Kidney (tissue), 13 donors: ENCODE measurements at regions not wholly inside any gene's neighbourhood (a gene's known extent, or its start where the extent isn't known, plus 50 kb on each side); places are given as distances from the start of the nearest gene placed in this dataset.

ENCODE experiments used
- DNase-seq, 5 donors: peaks; one replicate each; pipeline ENCODE4 v3.0.0-alpha.2; 2013 to 2020
- FAIRE-seq: peaks from 2 replicates; lab custom pipeline; 2012; peaks lifted over from hg19 to GRCh38; lab: Jason Lieb, UNC
- H3K27ac ChIP-seq, 2 donors: one replicate each; pipeline ENCODE4 v1.7.0; 2013; ENCODE audit warnings: low read depth in 2 of 2, low read length in 2 of 2, inconsistent platforms in 1 of 2
- H3K27me3 ChIP-seq: one replicate; pipeline ENCODE4 v1.7.1; 2013; ENCODE audit warnings: low read length, inconsistent platforms; ENCODE audit not compliant: control insufficient read depth, insufficient read depth
- H3K36me3 ChIP-seq, 3 donors: one replicate each; pipeline versions ENCODE4 v1.7.0 to v1.7.1; 2013; ENCODE audit warnings: low read length in 3 of 3, control low read depth in 1 of 3, inconsistent platforms in 1 of 3; ENCODE audit not compliant: insufficient read depth in 3 of 3, control insufficient read depth in 2 of 3
- H3K4me1 ChIP-seq, 3 donors: one replicate each; pipeline versions ENCODE4 v1.7.0 to v1.7.1; 2013; ENCODE audit warnings: low read length in 3 of 3, inconsistent platforms in 1 of 3, low read depth in 1 of 3; ENCODE audit not compliant: control insufficient read depth in 2 of 3, insufficient read depth in 2 of 3
- H3K4me3 ChIP-seq, 3 donors: one replicate each; pipeline versions ENCODE4 v1.7.0 to v1.8.1; 2013; ENCODE audit warnings: low read length in 3 of 3, control low read depth in 1 of 3, inconsistent platforms in 1 of 3
- H3K9ac ChIP-seq, 3 donors: one replicate each; pipeline versions ENCODE4 v1.7.0 to v1.7.1; 2013; ENCODE audit warnings: low read length in 3 of 3, control low read depth in 1 of 3, inconsistent platforms in 1 of 3
- H3K9me3 ChIP-seq, 3 donors: one replicate each; pipeline versions ENCODE4 v1.7.0 to v1.7.1; 2013; ENCODE audit warnings: low read length in 3 of 3, control low read depth in 1 of 3, inconsistent platforms in 1 of 3; ENCODE audit not compliant: control insufficient read depth in 2 of 3, insufficient read depth in 1 of 3
- intact Hi-C: fragments of 100-400 bp; cut with DNase I; formaldehyde crosslinking; loops from one replicate; pipeline ENCODE4 v1.11.1; 2022
- TF ChIP-seq, protein P1 (sequence below): IDR thresholded peaks from 3 replicates; pipeline ENCODE4 v1.5.1; 2012; ENCODE audit warnings: mild to moderate bottlenecking, moderate library complexity, borderline replicate concordance; ENCODE audit not compliant: insufficient read depth; ENCODE audit errors: extremely low read depth
- donor health status: control.
- donor health status: control.
- donor health status: control.
- donor health status: control.
- donor health status: control.
- donor health status: DM: yes; HTN: yes; CAD: no.
- donor health status: Normal renal cell carcinoma (clear cell type).

DNA sequence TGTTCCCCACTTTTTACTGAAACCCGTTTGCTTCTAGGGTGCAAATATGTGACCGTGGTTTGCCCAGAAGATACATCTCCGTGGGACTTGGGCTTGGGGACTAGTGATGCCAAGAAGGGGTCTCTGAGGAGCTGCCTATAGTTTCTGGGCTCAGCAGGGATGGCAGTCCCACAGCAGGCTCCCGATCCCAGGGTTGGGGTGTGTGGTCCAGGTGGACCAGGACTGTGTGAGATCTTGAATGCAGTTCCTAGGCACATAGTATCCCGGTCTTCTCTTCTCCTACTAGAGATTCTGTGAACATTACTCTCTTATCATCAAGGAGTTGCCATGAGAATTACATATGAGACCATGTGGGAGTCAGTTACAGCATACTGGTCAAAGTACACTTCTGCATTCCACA, 435.8 kb upstream of the SPRED2 start:
- no peak overlapping the region for H3K9ac ChIP-seq
- intact Hi-C loops, result no loop called here
- no peaks in the 10 kb centered on the region for H3K27me3 ChIP-seq
- TF ChIP-seq, protein P1, sequence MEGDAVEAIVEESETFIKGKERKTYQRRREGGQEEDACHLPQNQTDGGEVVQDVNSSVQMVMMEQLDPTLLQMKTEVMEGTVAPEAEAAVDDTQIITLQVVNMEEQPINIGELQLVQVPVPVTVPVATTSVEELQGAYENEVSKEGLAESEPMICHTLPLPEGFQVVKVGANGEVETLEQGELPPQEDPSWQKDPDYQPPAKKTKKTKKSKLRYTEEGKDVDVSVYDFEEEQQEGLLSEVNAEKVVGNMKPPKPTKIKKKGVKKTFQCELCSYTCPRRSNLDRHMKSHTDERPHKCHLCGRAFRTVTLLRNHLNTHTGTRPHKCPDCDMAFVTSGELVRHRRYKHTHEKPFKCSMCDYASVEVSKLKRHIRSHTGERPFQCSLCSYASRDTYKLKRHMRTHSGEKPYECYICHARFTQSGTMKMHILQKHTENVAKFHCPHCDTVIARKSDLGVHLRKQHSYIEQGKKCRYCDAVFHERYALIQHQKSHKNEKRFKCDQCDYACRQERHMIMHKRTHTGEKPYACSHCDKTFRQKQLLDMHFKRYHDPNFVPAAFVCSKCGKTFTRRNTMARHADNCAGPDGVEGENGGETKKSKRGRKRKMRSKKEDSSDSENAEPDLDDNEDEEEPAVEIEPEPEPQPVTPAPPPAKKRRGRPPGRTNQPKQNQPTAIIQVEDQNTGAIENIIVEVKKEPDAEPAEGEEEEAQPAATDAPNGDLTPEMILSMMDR, result no peak
- no peak overlapping the region for H3K4me3 ChIP-seq
- H3K27ac ChIP-seq, result no peak overlapping the region
- FAIRE-seq (no peak), DNase-seq (no peak)
- no peaks in the 10 kb centered on the region for H3K9me3 ChIP-seq
- peaks cover 0 to 2% (median 0%) of the 10 kb centered on the region in 3 donors for H3K4me1 ChIP-seq
- H3K36me3 ChIP-seq, result no peaks in the 10 kb centered on the region

DNA sequence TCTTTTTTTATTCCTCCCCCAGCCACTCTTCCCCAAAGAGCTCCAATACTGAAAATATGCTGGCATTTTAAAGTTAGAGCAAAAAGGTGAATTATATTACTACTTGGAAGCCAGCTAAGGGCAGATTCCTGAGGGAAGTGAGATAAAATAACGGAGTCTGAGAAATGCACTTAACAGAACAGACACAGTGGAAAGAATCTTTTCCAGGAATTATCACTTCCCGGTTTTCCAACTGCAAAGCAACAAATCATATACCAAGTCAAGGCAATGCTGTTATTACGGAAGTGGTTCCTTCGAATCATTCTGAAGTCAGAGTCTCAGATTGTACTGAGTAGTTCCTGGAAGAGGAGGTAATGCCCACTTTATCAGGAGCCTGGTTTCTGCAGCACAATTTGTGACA, 435.0 kb upstream of the SPRED2 start:
- Histone ChIP-seq H3K4me3 (no peak overlapping the region), H3K27ac (no peak overlapping the region), H3K27me3 (no peaks in the 10 kb centered on the region), H3K4me1 (peaks cover 0 to 2% (median 0%) of the 10 kb centered on the region in 3 donors), H3K9me3 (no peaks in the 10 kb centered on the region), H3K36me3 (no peaks in the 10 kb centered on the region), H3K9ac (no peak overlapping the region)
- TF ChIP-seq, protein P1, result no peak
- DNase-seq (no peak), FAIRE-seq (no peak)
- intact Hi-C loops, result no loop called here

DNA sequence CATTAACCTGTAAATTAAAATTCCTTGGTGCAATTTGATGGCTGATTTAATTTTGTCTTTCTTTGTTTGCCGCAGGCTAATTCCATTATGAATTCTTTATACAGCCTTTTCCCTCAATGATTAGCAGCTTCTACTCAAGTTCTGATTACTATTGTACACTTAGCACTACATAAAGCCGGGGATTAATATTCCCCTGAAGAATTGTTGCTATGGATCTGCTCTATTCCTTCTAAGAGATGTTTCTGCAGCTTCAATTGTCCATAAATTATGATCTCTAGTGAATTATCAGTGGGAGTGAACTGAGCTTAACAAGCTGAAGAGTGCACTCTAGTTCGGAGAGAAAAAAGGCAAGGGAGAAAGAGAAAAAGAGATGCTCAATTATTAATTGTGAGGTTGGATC, 433.7 kb upstream of the SPRED2 start:
- intact Hi-C loops, result no loop called here
- Histone ChIP-seq H3K27me3 (no peaks in the 10 kb centered on the region), H3K36me3 (no peaks in the 10 kb centered on the region), H3K4me1 (peaks cover 0 to 2% (median 0%) of the 10 kb centered on the region in 3 donors), H3K9me3 (no peaks in the 10 kb centered on the region), H3K27ac (no peak overlapping the region), H3K4me3 (no peak overlapping the region), H3K9ac (no peak overlapping the region)
- no peak for DNase-seq
- no peak for FAIRE-seq
- TF ChIP-seq, protein P1, result no peak

DNA sequence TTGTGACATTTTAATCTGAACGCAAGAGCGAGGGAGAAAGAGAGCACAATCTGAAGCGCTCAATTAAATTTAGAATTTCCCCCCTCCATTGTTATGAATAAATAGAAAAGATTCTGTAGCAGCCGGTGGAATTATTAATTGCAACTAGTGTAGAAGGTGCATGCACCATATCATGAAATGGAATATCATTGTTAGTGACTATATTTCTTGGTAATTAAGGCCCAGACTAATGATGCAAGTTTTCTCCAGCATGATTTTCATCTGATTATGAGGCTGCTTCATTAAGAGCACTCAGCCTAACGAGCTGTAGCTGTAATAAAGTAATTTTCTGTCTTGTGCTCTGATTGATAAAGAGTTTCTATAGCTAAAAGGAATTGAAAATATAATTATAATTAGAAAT, 432.2 kb upstream of the SPRED2 start:
- intact Hi-C loops, result no loop called here
- Histone ChIP-seq H3K27me3 (no peaks in the 10 kb centered on the region), H3K9ac (no peak overlapping the region), H3K4me1 (peaks cover 0 to 2% (median 0%) of the 10 kb centered on the region in 3 donors), H3K4me3 (no peak overlapping the region), H3K27ac (no peak overlapping the region), H3K36me3 (no peaks in the 10 kb centered on the region), H3K9me3 (no peaks in the 10 kb centered on the region)
- DNase-seq, result no peak
- FAIRE-seq, result no peak
- TF ChIP-seq, protein P1, result no peak
